H1 (cell line): ENCODE measurements at regions not wholly inside any gene's neighbourhood (a gene's known extent, or its start where the extent isn't known, plus 50 kb on each side); places are given as distances from the start of the nearest gene placed in this dataset.

Experiments
- ASH2L ChIP-seq: fragments of 200-600, 300-600 bp; sonication (generic); IDR thresholded peaks from one replicate; pipeline ENCODE4 v1.7.1; 2017; ENCODE audit warnings: low read length
- TF ChIP-seq, protein P1 (sequence below), 3 experiments: IDR thresholded peaks; 1 replicate in 2 of 3; 2 replicates in 1 of 3; pipeline versions ENCODE4 v1.5.1 to v1.6.1; 2011; ENCODE audit warnings: low read length in 3 of 3, mild to moderate bottlenecking in 3 of 3, inconsistent platforms in 2 of 3, low read depth in 1 of 3, moderate library complexity in 1 of 3; ENCODE audit not compliant: insufficient read depth in 1 of 3; ENCODE audit errors: control extremely low read depth in 1 of 3

DNA sequence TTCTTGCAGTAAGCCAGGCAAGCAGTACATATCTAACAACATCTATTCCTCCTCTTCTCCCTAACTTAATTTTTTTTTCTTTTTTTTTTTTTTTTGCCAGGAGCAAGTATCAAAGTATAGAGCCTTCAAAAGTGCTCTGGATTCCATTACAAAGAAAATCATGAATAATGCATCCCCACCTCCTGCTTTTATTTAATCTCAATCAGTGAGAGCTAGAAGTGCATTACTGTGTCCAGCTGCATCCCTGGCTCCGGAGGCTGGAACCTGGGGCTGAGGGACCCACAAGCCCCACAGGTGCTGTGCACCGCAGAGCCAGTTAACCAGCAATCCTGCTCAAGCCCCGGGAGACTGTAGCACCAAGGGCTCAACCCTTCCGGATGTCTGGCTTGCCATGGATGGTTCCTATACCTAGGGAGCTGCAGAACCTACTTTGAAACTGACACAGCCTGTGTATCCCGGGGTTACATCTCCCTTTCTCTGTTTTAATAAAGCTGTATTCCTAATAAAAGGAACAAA is 455.9 kb upstream of the RUNX1 start:
- TF ChIP-seq, protein P1, sequence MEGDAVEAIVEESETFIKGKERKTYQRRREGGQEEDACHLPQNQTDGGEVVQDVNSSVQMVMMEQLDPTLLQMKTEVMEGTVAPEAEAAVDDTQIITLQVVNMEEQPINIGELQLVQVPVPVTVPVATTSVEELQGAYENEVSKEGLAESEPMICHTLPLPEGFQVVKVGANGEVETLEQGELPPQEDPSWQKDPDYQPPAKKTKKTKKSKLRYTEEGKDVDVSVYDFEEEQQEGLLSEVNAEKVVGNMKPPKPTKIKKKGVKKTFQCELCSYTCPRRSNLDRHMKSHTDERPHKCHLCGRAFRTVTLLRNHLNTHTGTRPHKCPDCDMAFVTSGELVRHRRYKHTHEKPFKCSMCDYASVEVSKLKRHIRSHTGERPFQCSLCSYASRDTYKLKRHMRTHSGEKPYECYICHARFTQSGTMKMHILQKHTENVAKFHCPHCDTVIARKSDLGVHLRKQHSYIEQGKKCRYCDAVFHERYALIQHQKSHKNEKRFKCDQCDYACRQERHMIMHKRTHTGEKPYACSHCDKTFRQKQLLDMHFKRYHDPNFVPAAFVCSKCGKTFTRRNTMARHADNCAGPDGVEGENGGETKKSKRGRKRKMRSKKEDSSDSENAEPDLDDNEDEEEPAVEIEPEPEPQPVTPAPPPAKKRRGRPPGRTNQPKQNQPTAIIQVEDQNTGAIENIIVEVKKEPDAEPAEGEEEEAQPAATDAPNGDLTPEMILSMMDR (IDR thresholded peaks at IDR 0.05; ENCODE audit: control extremely low read depth in 1 of 3, insufficient read depth in 1 of 3, low read depth in 1 of 3, low read length in 3 of 3) = no peak
- no peak for TF ChIP-seq ASH2L
